ENCODE measurements at regions not wholly inside any gene's neighbourhood (a gene's known extent, or its start where the extent isn't known, plus 50 kb on each side); places are given as distances from the start of the nearest gene placed in this dataset.
"Not testable (repeated sequence)": the region's sequence is repeated elsewhere in the genome, so short reads cannot be mapped to it uniquely, and the experiment has no call there.

DNA sequence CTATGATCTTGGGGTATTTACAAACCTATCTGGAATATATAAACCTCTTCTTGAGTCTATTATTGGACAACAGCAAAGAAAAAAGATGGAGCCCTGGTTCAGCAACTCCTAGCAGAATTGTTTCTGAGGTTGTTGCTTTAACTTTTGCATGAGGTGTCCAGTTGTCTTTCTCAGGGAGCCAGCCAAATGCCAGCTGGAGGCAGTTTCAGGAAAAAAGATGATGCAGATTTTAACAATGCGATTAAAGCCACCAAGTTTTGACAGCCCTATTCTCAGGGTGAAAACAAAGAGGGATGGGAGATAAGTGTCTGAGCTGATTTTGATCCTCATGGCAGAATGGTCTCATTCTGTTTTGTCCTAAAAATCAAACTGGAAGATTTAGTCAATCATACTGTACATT is 181.6 kb upstream of the RASGRP1 start:
- no peak overlapping the region for H3K4me3 ChIP-seq (ENCODE audit: low read depth, low read length)
- no peaks in the 10 kb centered on the region for H3K9me3 ChIP-seq (ENCODE audit: control insufficient read depth, insufficient read depth, low read depth, low read length)

GRCh38 chr15:38748710-38749109 is 184.1 kb upstream of the RASGRP1 start:
- Histone ChIP-seq H3K9ac (ENCODE audit: low read length) (no peak overlapping the region), H3K4me3 (ENCODE audit: low read depth, low read length) (no peak overlapping the region), H3K9me3 (ENCODE audit: control insufficient read depth, insufficient read depth, low read depth, low read length) (no peaks in the 10 kb centered on the region)

More for the DNA sequence above, 181.6 kb upstream of the RASGRP1 start:
- Histone ChIP-seq H3K4me1 (ENCODE audit: control insufficient read depth, insufficient read depth, low read length) (no peaks in the 10 kb centered on the region), H3K36me3 (ENCODE audit: control insufficient read depth, insufficient read depth, low read length) (no peaks in the 10 kb centered on the region), H3K9ac (ENCODE audit: low read length) (no peak overlapping the region), H3K27me3 (ENCODE audit: control insufficient read depth, insufficient read depth, low read length) (no peaks in the 10 kb centered on the region), H3K27ac (ENCODE audit: low read depth, low read length) (no peak overlapping the region)

DNA sequence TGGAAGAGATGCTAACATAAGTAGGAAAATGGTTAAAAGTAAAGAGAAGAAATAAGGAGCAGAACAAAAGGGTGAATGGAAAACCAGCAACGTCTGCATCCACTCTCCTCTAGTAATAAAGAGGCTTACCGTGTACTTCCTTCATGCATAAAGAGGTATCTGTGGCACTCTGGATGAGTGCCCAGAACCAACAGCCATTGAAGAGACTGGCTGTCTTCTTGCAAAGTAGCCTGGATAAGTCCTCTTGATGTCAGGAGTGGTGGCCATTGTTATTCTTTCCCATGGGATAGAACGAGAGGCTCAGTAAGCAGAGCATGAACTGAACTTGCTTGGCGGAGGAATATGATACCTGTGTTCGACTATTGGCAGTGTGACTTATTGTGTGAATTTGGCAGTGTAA is 186.2 kb upstream of the RASGRP1 start:
- Histone ChIP-seq H3K4me3 (ENCODE audit: low read depth, low read length) (no peak overlapping the region), H3K9ac (ENCODE audit: low read length) (no peak overlapping the region), H3K27me3 (ENCODE audit: control insufficient read depth, insufficient read depth, low read length) (no peaks in the 10 kb centered on the region), H3K4me1 (ENCODE audit: control insufficient read depth, insufficient read depth, low read length) (no peaks in the 10 kb centered on the region), H3K27ac (ENCODE audit: low read depth, low read length) (no peak overlapping the region), H3K36me3 (ENCODE audit: control insufficient read depth, insufficient read depth, low read length) (no peaks in the 10 kb centered on the region), H3K9me3 (ENCODE audit: control insufficient read depth, insufficient read depth, low read depth, low read length) (no peaks in the 10 kb centered on the region)

More at GRCh38 chr15:38748710-38749109, 184.1 kb upstream of the RASGRP1 start:
- Histone ChIP-seq H3K27me3 (ENCODE audit: control insufficient read depth, insufficient read depth, low read length) (no peaks in the 10 kb centered on the region), H3K27ac (ENCODE audit: low read depth, low read length) (no peak overlapping the region), H3K4me1 (ENCODE audit: control insufficient read depth, insufficient read depth, low read length) (no peaks in the 10 kb centered on the region), H3K36me3 (ENCODE audit: control insufficient read depth, insufficient read depth, low read length) (no peaks in the 10 kb centered on the region)

DNA sequence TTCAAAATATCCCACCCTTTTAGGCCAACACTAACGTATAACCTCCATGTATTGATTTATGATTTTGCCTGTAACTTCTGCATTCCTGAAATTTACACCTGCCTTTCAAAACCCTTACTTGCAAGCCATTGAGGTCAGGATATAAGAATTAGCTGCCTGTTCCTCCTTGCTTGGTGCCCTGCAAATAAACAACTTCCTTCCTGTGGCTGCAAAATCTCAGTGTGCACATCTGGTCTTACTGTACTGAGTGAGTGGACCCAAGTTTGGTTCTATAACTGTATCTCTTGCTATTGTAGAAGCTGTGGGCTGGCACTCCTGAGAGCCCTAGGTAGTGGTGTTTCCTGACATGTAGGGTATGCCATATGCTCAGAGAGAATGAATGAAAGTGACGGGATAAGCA is 191.1 kb upstream of the RASGRP1 start:
- no peaks in the 10 kb centered on the region; the same call in 1 of the 2 replicates for H3K27me3 ChIP-seq (ENCODE audit: control insufficient read depth, insufficient read depth, low read length)
- no peaks in the 10 kb centered on the region for H3K36me3 ChIP-seq (ENCODE audit: control insufficient read depth, insufficient read depth, low read length)
- H3K9ac ChIP-seq (ENCODE audit: low read length), result no peak overlapping the region
- no peak overlapping the region for H3K4me3 ChIP-seq (ENCODE audit: low read depth, low read length)
- H3K27ac ChIP-seq (ENCODE audit: low read depth, low read length), result no peak overlapping the region
- H3K9me3 ChIP-seq (ENCODE audit: control insufficient read depth, insufficient read depth, low read depth, low read length), result no peaks in the 10 kb centered on the region
- no peaks in the 10 kb centered on the region for H3K4me1 ChIP-seq (ENCODE audit: control insufficient read depth, insufficient read depth, low read length)

DNA sequence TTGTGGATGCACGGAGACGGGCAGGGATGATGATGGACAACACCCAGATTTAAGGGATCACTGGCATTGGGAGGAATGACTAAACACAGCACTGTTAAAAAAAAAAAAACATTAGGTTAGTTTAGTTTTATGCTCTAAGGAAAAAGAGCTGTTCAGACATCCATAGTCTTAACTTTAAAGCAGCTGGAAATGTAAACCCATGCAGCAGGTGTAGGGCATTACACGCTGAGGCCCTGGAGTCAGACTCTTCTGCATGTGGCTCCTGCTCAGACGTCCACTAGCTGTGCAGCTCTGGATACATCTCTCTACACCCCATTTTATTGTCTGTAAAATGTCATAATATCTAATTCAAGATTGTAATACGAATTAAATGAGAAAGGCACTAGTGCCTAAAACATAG is 191.8 kb upstream of the RASGRP1 start:
- Histone ChIP-seq H3K9ac (ENCODE audit: low read length) (no peak overlapping the region), H3K36me3 (ENCODE audit: control insufficient read depth, insufficient read depth, low read length) (no peaks in the 10 kb centered on the region), H3K4me3 (ENCODE audit: low read depth, low read length) (no peak overlapping the region), H3K9me3 (ENCODE audit: control insufficient read depth, insufficient read depth, low read depth, low read length) (no peaks in the 10 kb centered on the region), H3K27me3 (ENCODE audit: control insufficient read depth, insufficient read depth, low read length) (no peaks in the 10 kb centered on the region; the same call in 1 of the 2 replicates), H3K27ac (ENCODE audit: low read depth, low read length) (no peak overlapping the region), H3K4me1 (ENCODE audit: control insufficient read depth, insufficient read depth, low read length) (no peaks in the 10 kb centered on the region)

- H3K27ac ChIP-seq (ENCODE audit: low read depth, low read length), result no peak overlapping the region
Measured at GRCh38 chr15:38758043-38758442, 193.4 kb upstream of the RASGRP1 start.

DNA sequence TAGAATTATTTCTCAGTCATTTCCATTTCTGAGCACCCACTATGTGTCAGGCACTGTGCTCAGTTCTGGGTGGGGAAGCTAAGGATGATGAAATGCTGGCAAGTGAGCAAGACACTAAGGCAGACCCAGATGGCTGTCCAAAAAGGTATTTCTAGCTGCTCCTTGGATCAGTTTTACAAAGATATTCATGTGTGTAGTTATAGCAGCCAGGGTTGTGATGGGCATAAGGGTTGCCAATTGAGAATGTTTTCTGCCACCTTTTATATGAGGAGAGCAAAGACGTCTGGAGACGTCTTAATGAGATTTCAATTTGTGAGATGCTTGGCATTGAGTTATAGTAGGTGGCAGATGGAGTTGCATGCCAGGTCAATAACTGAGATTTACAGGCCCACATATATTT is 197.1 kb upstream of the RASGRP1 start:
- Histone ChIP-seq H3K36me3 (ENCODE audit: control insufficient read depth, insufficient read depth, low read length) (no peaks in the 10 kb centered on the region), H3K4me3 (ENCODE audit: low read depth, low read length) (no peak overlapping the region)

More at GRCh38 chr15:38758043-38758442, 193.4 kb upstream of the RASGRP1 start:
- no peaks in the 10 kb centered on the region for H3K36me3 ChIP-seq (ENCODE audit: control insufficient read depth, insufficient read depth, low read length)
- no peak overlapping the region for H3K9ac ChIP-seq (ENCODE audit: low read length)
- no peak overlapping the region for H3K4me3 ChIP-seq (ENCODE audit: low read depth, low read length)
- H3K27me3 ChIP-seq (ENCODE audit: control insufficient read depth, insufficient read depth, low read length), result no peaks in the 10 kb centered on the region; the same call in 1 of the 2 replicates
- H3K9me3 ChIP-seq (ENCODE audit: control insufficient read depth, insufficient read depth, low read depth, low read length), result no peaks in the 10 kb centered on the region
- H3K4me1 ChIP-seq (ENCODE audit: control insufficient read depth, insufficient read depth, low read length), result no peaks in the 10 kb centered on the region

DNA sequence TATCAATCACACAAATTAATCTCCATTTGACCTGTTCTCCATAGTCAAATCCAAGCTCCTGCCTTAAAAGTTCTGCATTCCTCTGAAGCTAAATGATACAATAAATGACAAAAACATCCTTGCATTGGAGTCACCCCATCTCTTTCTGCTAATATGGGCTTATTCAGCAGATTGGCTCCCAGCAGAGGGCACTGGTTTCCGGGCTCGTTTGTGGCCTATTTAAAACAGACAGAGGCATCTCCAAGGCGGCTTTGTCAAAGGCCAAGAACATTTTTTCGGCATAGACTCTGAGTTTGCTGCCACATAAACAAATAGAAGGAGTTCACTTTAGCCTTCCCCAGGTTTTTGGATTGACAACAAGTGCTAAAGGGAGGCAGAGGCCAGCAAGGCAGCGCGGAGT is 204.4 kb upstream of the RASGRP1 start:
- no peaks in the 10 kb centered on the region for H3K27me3 ChIP-seq (ENCODE audit: control insufficient read depth, insufficient read depth, low read length)
- no peaks in the 10 kb centered on the region for H3K36me3 ChIP-seq (ENCODE audit: control insufficient read depth, insufficient read depth, low read length)
- no peaks in the 10 kb centered on the region for H3K4me1 ChIP-seq (ENCODE audit: control insufficient read depth, insufficient read depth, low read length)
- H3K9ac ChIP-seq (ENCODE audit: low read length), result no peak overlapping the region
- H3K27ac ChIP-seq (ENCODE audit: low read depth, low read length), result no peak overlapping the region
- no peak overlapping the region for H3K4me3 ChIP-seq (ENCODE audit: low read depth, low read length)
- no peaks in the 10 kb centered on the region for H3K9me3 ChIP-seq (ENCODE audit: control insufficient read depth, insufficient read depth, low read depth, low read length)

More for the DNA sequence above, 197.1 kb upstream of the RASGRP1 start:
- Histone ChIP-seq H3K9me3 (ENCODE audit: control insufficient read depth, insufficient read depth, low read depth, low read length) (no peaks in the 10 kb centered on the region), H3K27ac (ENCODE audit: low read depth, low read length) (no peak overlapping the region), H3K9ac (ENCODE audit: low read length) (no peak overlapping the region), H3K27me3 (ENCODE audit: control insufficient read depth, insufficient read depth, low read length) (no peaks in the 10 kb centered on the region; the same call in 1 of the 2 replicates), H3K4me1 (ENCODE audit: control insufficient read depth, insufficient read depth, low read length) (no peaks in the 10 kb centered on the region)

- Histone ChIP-seq H3K27me3 (ENCODE audit: control insufficient read depth, insufficient read depth, low read length) (no peaks in the 10 kb centered on the region), H3K9ac (ENCODE audit: low read length) (no peak overlapping the region), H3K9me3 (ENCODE audit: control insufficient read depth, insufficient read depth, low read depth, low read length) (no peaks in the 10 kb centered on the region), H3K4me3 (ENCODE audit: low read depth, low read length) (no peak overlapping the region), H3K27ac (ENCODE audit: low read depth, low read length) (no peak overlapping the region), H3K4me1 (ENCODE audit: control insufficient read depth, insufficient read depth, low read length) (no peaks in the 10 kb centered on the region), H3K36me3 (ENCODE audit: control insufficient read depth, insufficient read depth, low read length) (no peaks in the 10 kb centered on the region)
Measured at GRCh38 chr15:38769492-38769891, 204.9 kb upstream of the RASGRP1 start.

DNA sequence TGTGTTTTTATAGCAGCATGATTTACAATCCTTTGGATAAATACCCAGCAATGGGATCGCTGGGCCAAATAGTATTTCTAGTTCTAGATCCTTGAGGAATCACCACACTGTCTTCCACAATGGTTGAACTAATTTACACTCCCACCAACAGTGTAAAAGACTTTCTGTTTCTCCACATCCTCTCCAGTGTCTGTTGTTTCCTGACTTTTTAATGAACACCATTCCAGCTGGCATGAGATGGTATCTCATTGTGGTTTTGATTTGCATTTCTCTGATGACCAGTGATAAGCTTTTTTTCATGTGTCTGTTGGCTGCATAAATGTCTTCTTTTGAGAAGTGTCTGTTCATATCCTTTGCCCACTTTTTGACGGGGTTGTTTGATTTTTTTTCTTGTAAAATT is 209.5 kb upstream of the RASGRP1 start:
- H3K27ac ChIP-seq (ENCODE audit: low read depth, low read length); H3K36me3 ChIP-seq (ENCODE audit: control insufficient read depth, insufficient read depth, low read length); H3K9ac ChIP-seq (ENCODE audit: low read length): not testable (repeated sequence)

GRCh38 chr15:38781196-38781595 is 216.6 kb upstream of the RASGRP1 start:
- H3K4me1 ChIP-seq (ENCODE audit: control insufficient read depth, insufficient read depth, low read length), result no peaks in the 10 kb centered on the region
- H3K27me3 ChIP-seq (ENCODE audit: control insufficient read depth, insufficient read depth, low read length), result no peaks in the 10 kb centered on the region; the same call in 1 of the 2 replicates
- no peak overlapping the region for H3K27ac ChIP-seq (ENCODE audit: low read depth, low read length)
- peaks cover 11% of the 10 kb centered on the region for H3K9me3 ChIP-seq (ENCODE audit: control insufficient read depth, insufficient read depth, low read depth, low read length)
- H3K9ac ChIP-seq (ENCODE audit: low read length), result no peak overlapping the region
- H3K4me3 ChIP-seq (ENCODE audit: low read depth, low read length), result no peak overlapping the region
- no peaks in the 10 kb centered on the region for H3K36me3 ChIP-seq (ENCODE audit: control insufficient read depth, insufficient read depth, low read length)

More for the DNA sequence above, 209.5 kb upstream of the RASGRP1 start:
- not testable (repeated sequence) for H3K4me1 ChIP-seq (ENCODE audit: control insufficient read depth, insufficient read depth, low read length); H3K4me3 ChIP-seq (ENCODE audit: low read depth, low read length); H3K27me3 ChIP-seq (ENCODE audit: control insufficient read depth, insufficient read depth, low read length); H3K9me3 ChIP-seq (ENCODE audit: control insufficient read depth, insufficient read depth, low read depth, low read length)

GRCh38 chr15:38782156-38782555 is 217.5 kb upstream of the RASGRP1 start:
- H3K9me3 ChIP-seq (ENCODE audit: control insufficient read depth, insufficient read depth, low read depth, low read length), result peaks cover 11% of the 10 kb centered on the region
- no peak overlapping the region for H3K27ac ChIP-seq (ENCODE audit: low read depth, low read length)
- no peaks in the 10 kb centered on the region for H3K4me1 ChIP-seq (ENCODE audit: control insufficient read depth, insufficient read depth, low read length)
- no peak overlapping the region for H3K4me3 ChIP-seq (ENCODE audit: low read depth, low read length)
- H3K27me3 ChIP-seq (ENCODE audit: control insufficient read depth, insufficient read depth, low read length), result no peaks in the 10 kb centered on the region; the same call in 1 of the 2 replicates
- no peaks in the 10 kb centered on the region for H3K36me3 ChIP-seq (ENCODE audit: control insufficient read depth, insufficient read depth, low read length)
- no peak overlapping the region for H3K9ac ChIP-seq (ENCODE audit: low read length)

Data from HUES6 (cell line).